SK-N-SH treated with all-trans-retinoic acid at 6 μM for 48 hours (cell line): ENCODE measurements at regions not wholly inside any gene's neighbourhood (a gene's known extent, or its start where the extent isn't known, plus 50 kb on each side); places are given as distances from the start of the nearest gene placed in this dataset.

Experiments used
- ARNTL ChIP-seq: fragments of 450-650 bp; formaldehyde crosslinking; IDR thresholded peaks from 2 replicates; pipeline ENCODE4 v1.5.0; 2020; ENCODE audit warnings: low read depth, mild to moderate bottlenecking, moderate library complexity, borderline replicate concordance
- PATZ1 ChIP-seq: fragments of 250-450 bp; sonication (Bioruptor Pico); IDR thresholded peaks from 2 replicates; pipeline ENCODE4 v1.8.0; 2020; ENCODE audit warnings: mild to moderate bottlenecking, moderate library complexity, borderline replicate concordance
- ZC3H10 ChIP-seq: fragments of 250-450 bp; sonication (Bioruptor Pico); IDR thresholded peaks from 2 replicates; pipeline ENCODE4 v1.5.1; 2021; ENCODE audit warnings: mild to moderate bottlenecking, moderate library complexity

- no peak for TF ChIP-seq PATZ1 (CRISPR knock-in tag)
- TF ChIP-seq ARNTL (CRISPR knock-in tag): no peak
- no peak for TF ChIP-seq ZC3H10 (CRISPR knock-in tag)
These were observed 109.5 kb downstream of the SNX19 start for GRCh38 chr11:130806746-130807145.
